ENCODE measurements at regions not wholly inside any gene's neighbourhood (a gene's known extent, or its start where the extent isn't known, plus 50 kb on each side); places are given as distances from the start of the nearest gene placed in this dataset.
"Not testable (repeated sequence)": the region's sequence is repeated elsewhere in the genome, so short reads cannot be mapped to it uniquely, and the experiment has no call there.

GRCh38 chr4:64216741-64217140, 192.5 kb downstream of the TECRL start:
- DNase-seq: no peak

GRCh38 chr4:64205376-64205775, 203.9 kb downstream of the TECRL start:
- DNase-seq: no peak

- no peak for DNase-seq
Measured at GRCh38 chr4:64200001-64200555, 209.2 kb downstream of the TECRL start.

GRCh38 chr4:64195582-64195981, 213.7 kb downstream of the TECRL start:
- DNase-seq: no peak

GRCh38 chr4:64192731-64193412, 216.4 kb downstream of the TECRL start:
- no peak for DNase-seq

- no peak for DNase-seq
Measured at GRCh38 chr4:64174247-64174882, 234.9 kb downstream of the TECRL start.

- DNase-seq: no peak
Measured at GRCh38 chr4:64166365-64166764, 242.9 kb downstream of the TECRL start.

- DNase-seq: peak; percentile 8
Measured at GRCh38 chr4:64158648-64159326, 250.5 kb downstream of the TECRL start.

- DNase-seq: no peak
Measured at GRCh38 chr4:64157397-64157796, 251.9 kb downstream of the TECRL start.

GRCh38 chr4:64156253-64156652, 253.0 kb downstream of the TECRL start:
- no peak for DNase-seq

- no peak for DNase-seq
Measured at GRCh38 chr4:64146030-64146429, 263.2 kb downstream of the TECRL start.

GRCh38 chr4:64144994-64145393, 264.3 kb downstream of the TECRL start:
- no peak for DNase-seq

- DNase-seq: peak; percentile 2
Measured at GRCh38 chr4:64130907-64131306, 278.3 kb downstream of the TECRL start.

GRCh38 chr4:64125354-64125753, 283.9 kb downstream of the TECRL start:
- no peak for DNase-seq

GRCh38 chr4:64121803-64122202, 287.4 kb downstream of the TECRL start:
- no peak for DNase-seq

GRCh38 chr4:64105903-64106302, 303.3 kb downstream of the TECRL start:
- DNase-seq: no peak

- no peak for DNase-seq
Measured at GRCh38 chr4:64095398-64095797, 313.9 kb downstream of the TECRL start.

- DNase-seq: no peak
Measured at GRCh38 chr4:64079316-64079715, 329.9 kb downstream of the TECRL start.

GRCh38 chr4:64068096-64068495, 341.2 kb downstream of the TECRL start:
- no peak for DNase-seq

- no peak for DNase-seq
Measured at GRCh38 chr4:64062991-64063390, 346.3 kb downstream of the TECRL start.

GRCh38 chr4:64037033-64037432, 372.2 kb downstream of the TECRL start:
- DNase-seq: not testable (repeated sequence)

GRCh38 chr4:64022560-64022959, 386.7 kb downstream of the TECRL start:
- DNase-seq: no peak

- DNase-seq: no peak
Measured at GRCh38 chr4:64016893-64017292, 392.4 kb downstream of the TECRL start.

GRCh38 chr4:64014647-64015046, 394.6 kb downstream of the TECRL start:
- DNase-seq: no peak
